ENCODE measurements at regions not wholly inside any gene's neighbourhood (a gene's known extent, or its start where the extent isn't known, plus 50 kb on each side); places are given as distances from the start of the nearest gene placed in this dataset.

- DNase-seq (no peak), ATAC-seq (ENCODE audit: low read depth) (no peak)
- Mint-ChIP-seq H3K4me3 (no peak overlapping the region), H3K36me3 (ENCODE audit: low read depth) (no peaks in the 10 kb centered on the region), H3K27me3 (no peaks in the 10 kb centered on the region), H3K4me1 (no peaks in the 10 kb centered on the region), H3K27ac (no peak overlapping the region), H3K9me3 (peaks cover 3% of the 10 kb centered on the region)
- TF ChIP-seq, protein P1, sequence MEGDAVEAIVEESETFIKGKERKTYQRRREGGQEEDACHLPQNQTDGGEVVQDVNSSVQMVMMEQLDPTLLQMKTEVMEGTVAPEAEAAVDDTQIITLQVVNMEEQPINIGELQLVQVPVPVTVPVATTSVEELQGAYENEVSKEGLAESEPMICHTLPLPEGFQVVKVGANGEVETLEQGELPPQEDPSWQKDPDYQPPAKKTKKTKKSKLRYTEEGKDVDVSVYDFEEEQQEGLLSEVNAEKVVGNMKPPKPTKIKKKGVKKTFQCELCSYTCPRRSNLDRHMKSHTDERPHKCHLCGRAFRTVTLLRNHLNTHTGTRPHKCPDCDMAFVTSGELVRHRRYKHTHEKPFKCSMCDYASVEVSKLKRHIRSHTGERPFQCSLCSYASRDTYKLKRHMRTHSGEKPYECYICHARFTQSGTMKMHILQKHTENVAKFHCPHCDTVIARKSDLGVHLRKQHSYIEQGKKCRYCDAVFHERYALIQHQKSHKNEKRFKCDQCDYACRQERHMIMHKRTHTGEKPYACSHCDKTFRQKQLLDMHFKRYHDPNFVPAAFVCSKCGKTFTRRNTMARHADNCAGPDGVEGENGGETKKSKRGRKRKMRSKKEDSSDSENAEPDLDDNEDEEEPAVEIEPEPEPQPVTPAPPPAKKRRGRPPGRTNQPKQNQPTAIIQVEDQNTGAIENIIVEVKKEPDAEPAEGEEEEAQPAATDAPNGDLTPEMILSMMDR (IDR thresholded peaks at IDR 0.05) = no peak
- intact Hi-C loops (cut with micrococcal nuclease) = no loop called here
- ChIA-PET CTCF (no interaction called here), POLR2A (no interaction called here)
Observed at GRCh38 chr9:104247899-104248460, 153.9 kb downstream of the SMC2 start.

GRCh38 chr9:104256031-104256695, 162.1 kb downstream of the SMC2 start:
- Mint-ChIP-seq H3K9me3 (peaks cover 7% of the 10 kb centered on the region), H3K27ac (no peak overlapping the region), H3K4me3 (no peak overlapping the region), H3K36me3 (ENCODE audit: low read depth) (no peaks in the 10 kb centered on the region), H3K4me1 (no peaks in the 10 kb centered on the region), H3K27me3 (no peaks in the 10 kb centered on the region)
- intact Hi-C loops (cut with micrococcal nuclease) = no loop called here
- DNase-seq (no peak), ATAC-seq (ENCODE audit: low read depth) (no peak)
- ChIA-PET POLR2A (no interaction called here), CTCF (no interaction called here)
- TF ChIP-seq, protein P1 (IDR thresholded peaks at IDR 0.05) = no peak

GRCh38 chr9:104256696-104257062, 162.6 kb downstream of the SMC2 start:
- ChIA-PET POLR2A (no interaction called here), CTCF (no interaction called here)
- intact Hi-C loops (cut with micrococcal nuclease) = no loop called here
- Mint-ChIP-seq H3K27me3 (no peaks in the 10 kb centered on the region), H3K9me3 (peaks cover 7% of the 10 kb centered on the region), H3K4me3 (no peak overlapping the region), H3K4me1 (no peaks in the 10 kb centered on the region), H3K27ac (no peak overlapping the region), H3K36me3 (ENCODE audit: low read depth) (no peaks in the 10 kb centered on the region)
- TF ChIP-seq, protein P1 (IDR thresholded peaks at IDR 0.05) = no peak
- DNase-seq (no peak), ATAC-seq (ENCODE audit: low read depth) (no peak)

GRCh38 chr9:104258296-104259011, 164.3 kb downstream of the SMC2 start:
- intact Hi-C loops (cut with micrococcal nuclease) = no loop called here
- H3K4me3 Mint-ChIP-seq = no peak overlapping the region
- no peak for DNase-seq
- H3K27me3 Mint-ChIP-seq = no peaks in the 10 kb centered on the region
- peaks cover 3% of the 10 kb centered on the region for H3K9me3 Mint-ChIP-seq
- TF ChIP-seq, protein P1 (IDR thresholded peaks at IDR 0.05) = no peak
- no peaks in the 10 kb centered on the region for H3K4me1 Mint-ChIP-seq
- no peak overlapping the region for H3K27ac Mint-ChIP-seq
- ChIA-PET POLR2A (no interaction called here), CTCF (no interaction called here)
- no peaks in the 10 kb centered on the region for H3K36me3 Mint-ChIP-seq (ENCODE audit: low read depth)
- ATAC-seq (ENCODE audit: low read depth) = no peak

DNA sequence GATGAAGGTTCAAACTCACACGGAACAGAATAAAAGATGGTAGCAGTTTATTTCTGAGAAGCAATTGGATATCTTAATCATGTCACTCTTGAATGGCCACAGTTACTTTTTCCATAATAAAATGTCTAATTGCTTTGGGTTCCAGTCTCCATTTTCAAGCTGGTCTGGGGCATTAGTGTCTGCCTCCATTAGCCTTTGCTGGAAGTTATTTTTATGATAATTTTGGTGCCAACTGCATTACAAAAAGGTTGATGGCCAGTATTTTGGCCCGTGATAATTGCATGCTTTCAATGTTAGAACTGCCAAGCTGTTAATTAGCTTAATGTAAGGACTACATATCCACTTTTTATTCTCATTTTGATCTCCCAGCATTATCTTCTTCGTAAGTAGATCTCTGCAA, 165.9 kb downstream of the SMC2 start:
- TF ChIP-seq, protein P1 (IDR thresholded peaks at IDR 0.05) = no peak
- Mint-ChIP-seq H3K36me3 (ENCODE audit: low read depth) (no peaks in the 10 kb centered on the region), H3K27me3 (no peaks in the 10 kb centered on the region), H3K27ac (no peak overlapping the region), H3K4me1 (no peaks in the 10 kb centered on the region), H3K9me3 (peaks cover 3% of the 10 kb centered on the region), H3K4me3 (no peak overlapping the region)
- DNase-seq (no peak), ATAC-seq (ENCODE audit: low read depth) (no peak)
- POLR2A ChIA-PET = no interaction called here
- CTCF ChIA-PET = no interaction called here
- intact Hi-C loops (cut with micrococcal nuclease) = no loop called here
